ENCODE measurements at regions not wholly inside any gene's neighbourhood (a gene's known extent, or its start where the extent isn't known, plus 50 kb on each side); places are given as distances from the start of the nearest gene placed in this dataset.

DNA sequence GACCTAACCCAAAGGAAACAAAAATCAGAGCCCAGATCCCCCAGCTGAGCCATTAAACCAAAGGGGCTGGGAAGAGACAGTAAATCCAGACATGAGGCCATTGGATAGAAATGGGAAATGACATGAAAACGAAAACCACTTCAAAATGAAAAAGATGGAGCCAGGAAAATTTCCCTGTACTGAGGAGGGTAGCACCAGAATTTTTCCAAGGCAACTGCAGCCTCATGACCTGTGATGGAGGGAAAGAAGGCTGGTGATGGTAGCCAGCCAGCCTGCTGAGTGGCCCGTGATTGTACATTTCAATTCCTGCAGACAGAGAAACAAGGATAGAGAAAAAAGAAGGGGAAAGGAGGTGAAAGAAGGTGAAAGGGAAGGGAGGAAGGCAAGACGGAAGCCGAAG lies 268.4 kb upstream of the PLET1 start:
- no peak for TF ChIP-seq CBFB (CRISPR knock-in tag; IDR thresholded peaks at IDR 0.05)
- no peak for TF ChIP-seq TAF1 (CRISPR knock-in tag; IDR thresholded peaks at IDR 0.05)
- TF ChIP-seq BRCA1 (CRISPR knock-in tag; IDR thresholded peaks at IDR 0.05), result no peak
- no peak for TF ChIP-seq CEBPG (CRISPR knock-in tag; IDR thresholded peaks at IDR 0.05)
- TF ChIP-seq SMARCC2 (IDR thresholded peaks at IDR 0.05), result no peak
- no peak for TF ChIP-seq HNRNPK (IDR thresholded peaks at IDR 0.05; ENCODE audit: low read depth, low read length, poor library complexity, severe bottlenecking)
- no peak for TF ChIP-seq GABPA (IDR thresholded peaks at IDR 0.05; ENCODE audit: low read depth, low read length)
- no peak for TF ChIP-seq GABPA (CRISPR knock-in tag; IDR thresholded peaks at IDR 0.05; ENCODE audit: low read depth)
- TF ChIP-seq, protein P1, sequence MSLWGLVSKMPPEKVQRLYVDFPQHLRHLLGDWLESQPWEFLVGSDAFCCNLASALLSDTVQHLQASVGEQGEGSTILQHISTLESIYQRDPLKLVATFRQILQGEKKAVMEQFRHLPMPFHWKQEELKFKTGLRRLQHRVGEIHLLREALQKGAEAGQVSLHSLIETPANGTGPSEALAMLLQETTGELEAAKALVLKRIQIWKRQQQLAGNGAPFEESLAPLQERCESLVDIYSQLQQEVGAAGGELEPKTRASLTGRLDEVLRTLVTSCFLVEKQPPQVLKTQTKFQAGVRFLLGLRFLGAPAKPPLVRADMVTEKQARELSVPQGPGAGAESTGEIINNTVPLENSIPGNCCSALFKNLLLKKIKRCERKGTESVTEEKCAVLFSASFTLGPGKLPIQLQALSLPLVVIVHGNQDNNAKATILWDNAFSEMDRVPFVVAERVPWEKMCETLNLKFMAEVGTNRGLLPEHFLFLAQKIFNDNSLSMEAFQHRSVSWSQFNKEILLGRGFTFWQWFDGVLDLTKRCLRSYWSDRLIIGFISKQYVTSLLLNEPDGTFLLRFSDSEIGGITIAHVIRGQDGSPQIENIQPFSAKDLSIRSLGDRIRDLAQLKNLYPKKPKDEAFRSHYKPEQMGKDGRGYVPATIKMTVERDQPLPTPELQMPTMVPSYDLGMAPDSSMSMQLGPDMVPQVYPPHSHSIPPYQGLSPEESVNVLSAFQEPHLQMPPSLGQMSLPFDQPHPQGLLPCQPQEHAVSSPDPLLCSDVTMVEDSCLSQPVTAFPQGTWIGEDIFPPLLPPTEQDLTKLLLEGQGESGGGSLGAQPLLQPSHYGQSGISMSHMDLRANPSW (CRISPR knock-in tag; IDR thresholded peaks at IDR 0.05; ENCODE audit: borderline replicate concordance), result no peak
- no peak for TF ChIP-seq ZNF562 (CRISPR knock-in tag; IDR thresholded peaks at IDR 0.05; ENCODE audit: borderline replicate concordance)
- no peak for TF ChIP-seq RFX5 (IDR thresholded peaks at IDR 0.05; ENCODE audit: low read depth, low read length)

All from HepG2 (cell line).